ENCODE measurements at regions not wholly inside any gene's neighbourhood (a gene's known extent, or its start where the extent isn't known, plus 50 kb on each side); places are given as distances from the start of the nearest gene placed in this dataset.

GRCh38 chr1:168801032-168801745 lies 72.2 kb upstream of the DPT start (continued):
- TF ChIP-seq SATB2 (CRISPR knock-in tag; IDR thresholded peaks at IDR 0.05): no peak
- TF ChIP-seq NFIB (CRISPR knock-in tag; IDR thresholded peaks at IDR 0.05; ENCODE audit: borderline replicate concordance): no peak
- no peak for TF ChIP-seq MAX (IDR thresholded peaks at IDR 0.05)
- no peak for TF ChIP-seq ZNF550 (CRISPR knock-in tag; IDR thresholded peaks at IDR 0.05; ENCODE audit: borderline replicate concordance)
- TF ChIP-seq SP140L (CRISPR knock-in tag; IDR thresholded peaks at IDR 0.05; ENCODE audit: borderline replicate concordance): no peak
- no peak for TF ChIP-seq ZNF281 (CRISPR knock-in tag; IDR thresholded peaks at IDR 0.05; ENCODE audit: borderline replicate concordance)
- TF ChIP-seq RFX5 (IDR thresholded peaks at IDR 0.05; ENCODE audit: low read depth, low read length): no peak
- no peak for TF ChIP-seq HCFC1 (IDR thresholded peaks at IDR 0.05; ENCODE audit: low read depth, low read length)
- TF ChIP-seq SMC3 (IDR thresholded peaks at IDR 0.05; ENCODE audit: low read length): no peak; the same call in 1 of the 2 replicates
- TF ChIP-seq RELA (CRISPR knock-in tag; IDR thresholded peaks at IDR 0.05): no peak
- TF ChIP-seq ZMYM2 (CRISPR knock-in tag; IDR thresholded peaks at IDR 0.05): no peak
- TF ChIP-seq ZNF614 (CRISPR knock-in tag; IDR thresholded peaks at IDR 0.05; ENCODE audit: borderline replicate concordance): no peak; the same call in 1 of the 2 replicates
- no peak for TF ChIP-seq GTF2F1 (IDR thresholded peaks at IDR 0.05; ENCODE audit: low read length)
- TF ChIP-seq ZNF570 (CRISPR knock-in tag; IDR thresholded peaks at IDR 0.05; ENCODE audit: borderline replicate concordance): no peak
- TF ChIP-seq ZNF546 (CRISPR knock-in tag; conservative IDR thresholded peaks at IDR 0.05): no peak
- no peak for TF ChIP-seq MLLT10 (CRISPR knock-in tag; IDR thresholded peaks at IDR 0.05)
- no peak for TF ChIP-seq FLYWCH1 (CRISPR knock-in tag; IDR thresholded peaks at IDR 0.05)
- no peak for TF ChIP-seq YEATS2 (CRISPR knock-in tag; IDR thresholded peaks at IDR 0.05; ENCODE audit: borderline replicate concordance)
- TF ChIP-seq ZFY (CRISPR knock-in tag; IDR thresholded peaks at IDR 0.05): no peak; the same call in 1 of the 2 replicates
- TF ChIP-seq ZNF850 (CRISPR knock-in tag; conservative IDR thresholded peaks at IDR 0.05): no peak
- no peak for TF ChIP-seq AKNA (CRISPR knock-in tag; IDR thresholded peaks at IDR 0.05; ENCODE audit: borderline replicate concordance)
- no peak for TF ChIP-seq DR1 (CRISPR knock-in tag; IDR thresholded peaks at IDR 0.05)
- no peak for TF ChIP-seq AHR (CRISPR knock-in tag; IDR thresholded peaks at IDR 0.05)
- no peak for TF ChIP-seq MTF2 (CRISPR knock-in tag; IDR thresholded peaks at IDR 0.05; ENCODE audit: borderline replicate concordance)
- TF ChIP-seq MIER2 (CRISPR knock-in tag; IDR thresholded peaks at IDR 0.05): no peak
